Vagina (tissue), 2 donors: ENCODE measurements at regions not wholly inside any gene's neighbourhood (a gene's known extent, or its start where the extent isn't known, plus 50 kb on each side); places are given as distances from the start of the nearest gene placed in this dataset.
"Not testable (repeated sequence)": the region's sequence is repeated elsewhere in the genome, so short reads cannot be mapped to it uniquely, and the experiment has no call there.

ENCODE experiments used
- POLR2A ChIP-seq, 2 donors: fragments of 450-650 bp; IDR thresholded peaks; one replicate each; pipeline ENCODE4 v1.6.1; 2017; ENCODE audit warnings: antibody characterized with exemption in 2 of 2, mild to moderate bottlenecking in 2 of 2, moderate library complexity in 2 of 2
- POLR2AphosphoS5 ChIP-seq, 2 donors: sonication (generic); formaldehyde crosslinking; IDR thresholded peaks; one replicate each; pipeline ENCODE4 v1.9.0; 2017; ENCODE audit warnings: antibody characterized with exemption in 2 of 2, mild to moderate bottlenecking in 2 of 2, low read depth in 1 of 2; ENCODE audit not compliant: insufficient read depth in 1 of 2
- TF ChIP-seq, protein P1 (sequence below), 3 experiments: fragments of 450-650 bp in 2 of 3; fragments of 200-600 bp in 1 of 3; sonication (generic) in 1 of 3; IDR thresholded peaks; one replicate each; pipeline ENCODE4 v1.5.1; 2017 to 2019; ENCODE audit warnings: antibody characterized with exemption in 3 of 3, mild to moderate bottlenecking in 2 of 3, moderate library complexity in 2 of 3

DNA sequence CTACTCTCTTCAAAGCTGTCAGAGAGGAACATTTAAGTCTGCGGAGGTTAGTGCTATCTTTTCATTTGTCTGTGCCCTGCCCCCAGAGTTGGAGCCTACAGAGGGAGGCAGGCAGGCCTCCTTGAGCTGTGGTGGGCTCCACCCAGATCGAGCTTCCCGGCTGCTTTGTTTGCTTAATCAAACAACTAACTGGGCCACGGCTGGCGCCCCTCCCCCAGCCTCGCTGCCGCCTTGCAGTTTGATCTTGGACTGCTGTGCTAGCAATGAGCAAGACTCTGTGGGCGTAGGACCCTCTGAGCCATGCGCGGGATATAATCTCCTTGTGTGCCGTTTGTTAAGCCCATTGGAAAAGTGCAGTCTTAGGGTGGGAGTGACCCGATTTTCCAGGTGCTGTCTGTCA lies 62.0 kb upstream of the CYP1B1 start:
- TF ChIP-seq, protein P1, sequence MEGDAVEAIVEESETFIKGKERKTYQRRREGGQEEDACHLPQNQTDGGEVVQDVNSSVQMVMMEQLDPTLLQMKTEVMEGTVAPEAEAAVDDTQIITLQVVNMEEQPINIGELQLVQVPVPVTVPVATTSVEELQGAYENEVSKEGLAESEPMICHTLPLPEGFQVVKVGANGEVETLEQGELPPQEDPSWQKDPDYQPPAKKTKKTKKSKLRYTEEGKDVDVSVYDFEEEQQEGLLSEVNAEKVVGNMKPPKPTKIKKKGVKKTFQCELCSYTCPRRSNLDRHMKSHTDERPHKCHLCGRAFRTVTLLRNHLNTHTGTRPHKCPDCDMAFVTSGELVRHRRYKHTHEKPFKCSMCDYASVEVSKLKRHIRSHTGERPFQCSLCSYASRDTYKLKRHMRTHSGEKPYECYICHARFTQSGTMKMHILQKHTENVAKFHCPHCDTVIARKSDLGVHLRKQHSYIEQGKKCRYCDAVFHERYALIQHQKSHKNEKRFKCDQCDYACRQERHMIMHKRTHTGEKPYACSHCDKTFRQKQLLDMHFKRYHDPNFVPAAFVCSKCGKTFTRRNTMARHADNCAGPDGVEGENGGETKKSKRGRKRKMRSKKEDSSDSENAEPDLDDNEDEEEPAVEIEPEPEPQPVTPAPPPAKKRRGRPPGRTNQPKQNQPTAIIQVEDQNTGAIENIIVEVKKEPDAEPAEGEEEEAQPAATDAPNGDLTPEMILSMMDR (IDR thresholded peaks at IDR 0.05): not testable (repeated sequence)
- TF ChIP-seq POLR2A (IDR thresholded peaks at IDR 0.05); POLR2AphosphoS5 (IDR thresholded peaks at IDR 0.05; ENCODE audit: insufficient read depth in 1 of 2, low read depth in 1 of 2): not testable (repeated sequence)
